ENCODE measurements at regions not wholly inside any gene's neighbourhood (a gene's known extent, or its start where the extent isn't known, plus 50 kb on each side); places are given as distances from the start of the nearest gene placed in this dataset.

DNA sequence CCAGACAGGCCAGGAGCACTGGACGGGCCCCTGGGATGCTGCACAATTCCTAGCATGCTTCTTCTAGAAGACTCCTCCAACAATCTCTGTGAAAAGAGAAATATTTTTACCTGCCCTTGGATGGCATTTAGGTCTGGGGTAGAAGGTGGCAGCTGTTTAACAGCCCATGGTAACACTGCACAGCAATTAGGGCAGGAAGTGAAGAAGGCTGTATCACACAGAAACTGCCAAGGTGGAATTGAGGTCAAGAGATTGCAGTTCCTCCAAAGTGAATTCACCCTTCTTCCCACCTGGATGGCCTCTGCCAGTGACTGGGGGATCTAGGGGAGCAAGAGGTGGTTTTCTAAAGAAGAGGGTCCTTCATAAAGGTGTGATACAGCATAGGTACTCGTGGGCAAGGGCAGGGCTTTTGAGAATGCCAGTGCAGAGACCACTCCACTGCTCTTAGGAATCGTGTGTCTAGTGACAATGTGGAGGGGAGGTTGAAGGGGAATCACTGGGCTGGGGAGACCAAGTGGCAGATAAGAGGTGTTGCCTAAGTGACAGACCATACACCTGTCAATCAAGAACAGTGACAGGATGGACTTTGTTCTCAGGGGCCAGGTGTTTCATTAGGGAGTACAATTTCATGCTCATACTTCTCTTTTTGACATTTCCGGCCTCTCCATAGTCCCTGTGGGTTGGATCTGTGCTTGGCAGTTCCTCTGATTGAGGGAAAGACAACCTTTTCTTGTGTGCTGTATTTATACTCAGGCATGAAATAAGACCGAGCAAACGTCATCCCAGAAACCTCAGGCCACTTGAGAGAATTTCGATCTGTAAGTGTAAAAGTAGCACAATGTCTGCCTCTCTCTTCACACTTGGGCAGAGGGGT, 83.5 kb upstream of the BCL6 start:
- Histone ChIP-seq H3K4me3 (no peak overlapping the region), H3K27ac (no peak overlapping the region), H3K4me1 (no peaks in the 10 kb centered on the region), H3K4me2 (no peak overlapping the region), H3K9me3 (no peaks in the 10 kb centered on the region)
- no peak for ATAC-seq
- no peak for DNase-seq (ENCODE audit: low read depth in 1 of 2, low spot score in 1 of 2)
- WGBS (ENCODE audit: missing lambda C conversion rate): 57% methylated on average over 7 of the region's 7 CpGs
- no peak for FAIRE-seq
- TF ChIP-seq, protein P1, sequence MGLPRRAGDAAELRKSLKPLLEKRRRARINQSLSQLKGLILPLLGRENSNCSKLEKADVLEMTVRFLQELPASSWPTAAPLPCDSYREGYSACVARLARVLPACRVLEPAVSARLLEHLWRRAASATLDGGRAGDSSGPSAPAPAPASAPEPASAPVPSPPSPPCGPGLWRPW (IDR thresholded peaks at IDR 0.05): no peak
- no peak for TF ChIP-seq NPAS2 (CRISPR knock-in tag; IDR thresholded peaks at IDR 0.05; ENCODE audit: borderline replicate concordance)
- TF ChIP-seq HOXA7 (CRISPR knock-in tag; IDR thresholded peaks at IDR 0.05): no peak
- TF ChIP-seq, protein P2, sequence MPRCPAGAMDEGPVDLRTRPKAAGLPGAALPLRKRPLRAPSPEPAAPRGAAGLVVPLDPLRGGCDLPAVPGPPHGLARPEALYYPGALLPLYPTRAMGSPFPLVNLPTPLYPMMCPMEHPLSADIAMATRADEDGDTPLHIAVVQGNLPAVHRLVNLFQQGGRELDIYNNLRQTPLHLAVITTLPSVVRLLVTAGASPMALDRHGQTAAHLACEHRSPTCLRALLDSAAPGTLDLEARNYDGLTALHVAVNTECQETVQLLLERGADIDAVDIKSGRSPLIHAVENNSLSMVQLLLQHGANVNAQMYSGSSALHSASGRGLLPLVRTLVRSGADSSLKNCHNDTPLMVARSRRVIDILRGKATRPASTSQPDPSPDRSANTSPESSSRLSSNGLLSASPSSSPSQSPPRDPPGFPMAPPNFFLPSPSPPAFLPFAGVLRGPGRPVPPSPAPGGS (IDR thresholded peaks at IDR 0.05): no peak
- TF ChIP-seq FOXS1 (CRISPR knock-in tag; IDR thresholded peaks at IDR 0.05): no peak
- no peak for TF ChIP-seq KDM5A (IDR thresholded peaks at IDR 0.05)
- TF ChIP-seq MAZ (IDR thresholded peaks at IDR 0.05; ENCODE audit: borderline replicate concordance, low read depth, low read length): no peak
- TF ChIP-seq ZNF302 (CRISPR knock-in tag; IDR thresholded peaks at IDR 0.05): no peak
- TF ChIP-seq NFE2L2 (conservative IDR thresholded peaks at IDR 0.05; ENCODE audit: low read length): no peak
- TF ChIP-seq MAFK (IDR thresholded peaks at IDR 0.05; ENCODE audit: partially characterized antibody): no peak
- TF ChIP-seq SREBF2 (IDR thresholded peaks at IDR 0.05): no peak
- no peak for TF ChIP-seq JUNB (IDR thresholded peaks at IDR 0.05)
- no peak for TF ChIP-seq KDM1A (IDR thresholded peaks at IDR 0.05; ENCODE audit: low read depth)
- TF ChIP-seq, protein P3, sequence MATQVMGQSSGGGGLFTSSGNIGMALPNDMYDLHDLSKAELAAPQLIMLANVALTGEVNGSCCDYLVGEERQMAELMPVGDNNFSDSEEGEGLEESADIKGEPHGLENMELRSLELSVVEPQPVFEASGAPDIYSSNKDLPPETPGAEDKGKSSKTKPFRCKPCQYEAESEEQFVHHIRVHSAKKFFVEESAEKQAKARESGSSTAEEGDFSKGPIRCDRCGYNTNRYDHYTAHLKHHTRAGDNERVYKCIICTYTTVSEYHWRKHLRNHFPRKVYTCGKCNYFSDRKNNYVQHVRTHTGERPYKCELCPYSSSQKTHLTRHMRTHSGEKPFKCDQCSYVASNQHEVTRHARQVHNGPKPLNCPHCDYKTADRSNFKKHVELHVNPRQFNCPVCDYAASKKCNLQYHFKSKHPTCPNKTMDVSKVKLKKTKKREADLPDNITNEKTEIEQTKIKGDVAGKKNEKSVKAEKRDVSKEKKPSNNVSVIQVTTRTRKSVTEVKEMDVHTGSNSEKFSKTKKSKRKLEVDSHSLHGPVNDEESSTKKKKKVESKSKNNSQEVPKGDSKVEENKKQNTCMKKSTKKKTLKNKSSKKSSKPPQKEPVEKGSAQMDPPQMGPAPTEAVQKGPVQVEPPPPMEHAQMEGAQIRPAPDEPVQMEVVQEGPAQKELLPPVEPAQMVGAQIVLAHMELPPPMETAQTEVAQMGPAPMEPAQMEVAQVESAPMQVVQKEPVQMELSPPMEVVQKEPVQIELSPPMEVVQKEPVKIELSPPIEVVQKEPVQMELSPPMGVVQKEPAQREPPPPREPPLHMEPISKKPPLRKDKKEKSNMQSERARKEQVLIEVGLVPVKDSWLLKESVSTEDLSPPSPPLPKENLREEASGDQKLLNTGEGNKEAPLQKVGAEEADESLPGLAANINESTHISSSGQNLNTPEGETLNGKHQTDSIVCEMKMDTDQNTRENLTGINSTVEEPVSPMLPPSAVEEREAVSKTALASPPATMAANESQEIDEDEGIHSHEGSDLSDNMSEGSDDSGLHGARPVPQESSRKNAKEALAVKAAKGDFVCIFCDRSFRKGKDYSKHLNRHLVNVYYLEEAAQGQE (IDR thresholded peaks at IDR 0.05): no peak
- TF ChIP-seq, protein P4, sequence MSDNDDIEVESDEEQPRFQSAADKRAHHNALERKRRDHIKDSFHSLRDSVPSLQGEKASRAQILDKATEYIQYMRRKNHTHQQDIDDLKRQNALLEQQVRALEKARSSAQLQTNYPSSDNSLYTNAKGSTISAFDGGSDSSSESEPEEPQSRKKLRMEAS (IDR thresholded peaks at IDR 0.05): no peak
- ChIA-PET CTCF (no interaction called here), POLR2A (no interaction called here)

DNA sequence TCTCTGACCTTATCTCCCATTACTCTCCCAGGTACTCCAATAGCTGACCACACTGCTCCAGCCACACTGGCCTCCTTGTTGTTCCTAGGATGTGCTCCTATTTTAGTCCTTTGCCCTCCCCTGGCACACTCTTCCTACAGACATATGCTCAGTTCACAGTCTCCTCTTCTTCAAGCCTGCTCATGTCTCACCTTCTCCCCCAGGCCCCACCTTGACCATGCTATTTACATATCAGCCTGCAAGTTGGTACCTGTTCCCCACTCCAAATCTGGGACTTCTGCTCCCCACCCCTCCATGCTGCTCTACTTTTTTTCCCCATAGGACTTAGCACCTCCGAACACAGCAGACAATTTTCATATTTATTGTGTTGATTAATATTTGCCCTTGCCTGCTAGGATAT, 84.9 kb upstream of the BCL6 start:
- Histone ChIP-seq H3K4me3 (no peak overlapping the region), H3K4me2 (no peak overlapping the region), H3K4me1 (no peaks in the 10 kb centered on the region), H3K9me3 (no peaks in the 10 kb centered on the region), H3K27ac (no peak overlapping the region)
- 85% methylated on average over 1 of the region's 1 CpG for WGBS (ENCODE audit: missing lambda C conversion rate)
- POLR2A ChIA-PET: no interaction called here
- CTCF ChIA-PET: no interaction called here
- ATAC-seq: no peak
- FAIRE-seq: no peak
- no peak for DNase-seq (ENCODE audit: low read depth in 1 of 2, low spot score in 1 of 2)
- TF ChIP-seq BHLHE40 (IDR thresholded peaks at IDR 0.05; ENCODE audit: low read depth, low read length) (no peak), NR3C1 (IDR thresholded peaks at IDR 0.05) (no peak), FOXS1 (CRISPR knock-in tag; IDR thresholded peaks at IDR 0.05) (no peak), ZNF302 (CRISPR knock-in tag; IDR thresholded peaks at IDR 0.05) (no peak), HOXA7 (CRISPR knock-in tag; IDR thresholded peaks at IDR 0.05) (no peak), RNF2 (IDR thresholded peaks at IDR 0.05; ENCODE audit: borderline replicate concordance, low read depth) (no peak), RFX5 (IDR thresholded peaks at IDR 0.05) (no peak), POLR2AphosphoS2 (conservative IDR thresholded peaks at IDR 0.05; ENCODE audit: low read length) (no peak), SMC3 (IDR thresholded peaks at IDR 0.05) (no peak), KDM1A (IDR thresholded peaks at IDR 0.05; ENCODE audit: low read depth) (no peak), MAZ (IDR thresholded peaks at IDR 0.05; ENCODE audit: borderline replicate concordance, low read depth, low read length) (no peak), CBX2 (IDR thresholded peaks at IDR 0.05; ENCODE audit: borderline replicate concordance, low read depth) (no peak), ZFP36 (IDR thresholded peaks at IDR 0.05; ENCODE audit: borderline replicate concordance, partially characterized antibody) (no peak)
- TF ChIP-seq, protein P5, sequence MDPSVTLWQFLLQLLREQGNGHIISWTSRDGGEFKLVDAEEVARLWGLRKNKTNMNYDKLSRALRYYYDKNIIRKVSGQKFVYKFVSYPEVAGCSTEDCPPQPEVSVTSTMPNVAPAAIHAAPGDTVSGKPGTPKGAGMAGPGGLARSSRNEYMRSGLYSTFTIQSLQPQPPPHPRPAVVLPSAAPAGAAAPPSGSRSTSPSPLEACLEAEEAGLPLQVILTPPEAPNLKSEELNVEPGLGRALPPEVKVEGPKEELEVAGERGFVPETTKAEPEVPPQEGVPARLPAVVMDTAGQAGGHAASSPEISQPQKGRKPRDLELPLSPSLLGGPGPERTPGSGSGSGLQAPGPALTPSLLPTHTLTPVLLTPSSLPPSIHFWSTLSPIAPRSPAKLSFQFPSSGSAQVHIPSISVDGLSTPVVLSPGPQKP (IDR thresholded peaks at IDR 0.05; ENCODE audit: low read depth, low read length): no peak
- TF ChIP-seq, protein P6, sequence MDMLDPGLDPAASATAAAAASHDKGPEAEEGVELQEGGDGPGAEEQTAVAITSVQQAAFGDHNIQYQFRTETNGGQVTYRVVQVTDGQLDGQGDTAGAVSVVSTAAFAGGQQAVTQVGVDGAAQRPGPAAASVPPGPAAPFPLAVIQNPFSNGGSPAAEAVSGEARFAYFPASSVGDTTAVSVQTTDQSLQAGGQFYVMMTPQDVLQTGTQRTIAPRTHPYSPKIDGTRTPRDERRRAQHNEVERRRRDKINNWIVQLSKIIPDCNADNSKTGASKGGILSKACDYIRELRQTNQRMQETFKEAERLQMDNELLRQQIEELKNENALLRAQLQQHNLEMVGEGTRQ (IDR thresholded peaks at IDR 0.05): no peak
- TF ChIP-seq, protein P2 (IDR thresholded peaks at IDR 0.05): no peak
- TF ChIP-seq, protein P7, sequence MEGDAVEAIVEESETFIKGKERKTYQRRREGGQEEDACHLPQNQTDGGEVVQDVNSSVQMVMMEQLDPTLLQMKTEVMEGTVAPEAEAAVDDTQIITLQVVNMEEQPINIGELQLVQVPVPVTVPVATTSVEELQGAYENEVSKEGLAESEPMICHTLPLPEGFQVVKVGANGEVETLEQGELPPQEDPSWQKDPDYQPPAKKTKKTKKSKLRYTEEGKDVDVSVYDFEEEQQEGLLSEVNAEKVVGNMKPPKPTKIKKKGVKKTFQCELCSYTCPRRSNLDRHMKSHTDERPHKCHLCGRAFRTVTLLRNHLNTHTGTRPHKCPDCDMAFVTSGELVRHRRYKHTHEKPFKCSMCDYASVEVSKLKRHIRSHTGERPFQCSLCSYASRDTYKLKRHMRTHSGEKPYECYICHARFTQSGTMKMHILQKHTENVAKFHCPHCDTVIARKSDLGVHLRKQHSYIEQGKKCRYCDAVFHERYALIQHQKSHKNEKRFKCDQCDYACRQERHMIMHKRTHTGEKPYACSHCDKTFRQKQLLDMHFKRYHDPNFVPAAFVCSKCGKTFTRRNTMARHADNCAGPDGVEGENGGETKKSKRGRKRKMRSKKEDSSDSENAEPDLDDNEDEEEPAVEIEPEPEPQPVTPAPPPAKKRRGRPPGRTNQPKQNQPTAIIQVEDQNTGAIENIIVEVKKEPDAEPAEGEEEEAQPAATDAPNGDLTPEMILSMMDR (IDR thresholded peaks at IDR 0.05): no peak

Data from A549 (cell line).